Nephron (organoid): ENCODE measurements at regions not wholly inside any gene's neighbourhood (a gene's known extent, or its start where the extent isn't known, plus 50 kb on each side); places are given as distances from the start of the nearest gene placed in this dataset.

ENCODE experiments used
- H3K27ac Mint-ChIP-seq, 3 experiments: 2 replicates each; pipeline ENCODE4 v1.8.0; 2020; ENCODE audit warnings: mixed read lengths in 3 of 3, mild to moderate bottlenecking in 2 of 3, moderate library complexity in 1 of 3
- H3K27me3 Mint-ChIP-seq: 2 replicates; pipeline ENCODE4 v1.8.0; 2021; ENCODE audit warnings: low read depth, mild to moderate bottlenecking, moderate library complexity, mixed read lengths
- H3K36me3 Mint-ChIP-seq: 2 replicates; pipeline ENCODE4 v1.8.0; 2020; ENCODE audit warnings: low read depth, mixed read lengths
- H3K4me1 Mint-ChIP-seq: 2 replicates; pipeline ENCODE4 v1.8.0; 2020; ENCODE audit warnings: mixed read lengths
- H3K4me3 Mint-ChIP-seq, 3 experiments: 2 replicates each; pipeline ENCODE4 v1.8.0; 2020; ENCODE audit warnings: mild to moderate bottlenecking in 3 of 3, mixed read lengths in 3 of 3, moderate library complexity in 2 of 3
- H3K9me3 Mint-ChIP-seq: 2 replicates; pipeline ENCODE4 v1.8.0; 2020; ENCODE audit warnings: mixed read lengths
- CTCF ChIP-seq, 3 experiments: fragments of 200-600 bp; sonication (generic); IDR thresholded peaks; one replicate each; pipeline ENCODE4 v1.5.0; 2021; ENCODE audit warnings: antibody characterized with exemption in 3 of 3; ENCODE audit not compliant: unreplicated experiment in 3 of 3

GRCh38 chr12:13857750-13858149, 123.7 kb downstream of the GRIN2B start:
- H3K4me1 Mint-ChIP-seq = no peaks in the 10 kb centered on the region
- no peaks in the 10 kb centered on the region for H3K36me3 Mint-ChIP-seq
- no peak overlapping the region for H3K27ac Mint-ChIP-seq
- no peak overlapping the region for H3K4me3 Mint-ChIP-seq
- peaks cover 3% of the 10 kb centered on the region for H3K27me3 Mint-ChIP-seq
- TF ChIP-seq CTCF (IDR thresholded peaks at IDR 0.05; ENCODE audit: unreplicated experiment in 3 of 3) = no peak
- H3K9me3 Mint-ChIP-seq = no peaks in the 10 kb centered on the region

- Mint-ChIP-seq H3K27ac (no peak overlapping the region), H3K4me3 (no peak overlapping the region), H3K9me3 (no peaks in the 10 kb centered on the region), H3K4me1 (no peaks in the 10 kb centered on the region), H3K27me3 (no peaks in the 10 kb centered on the region), H3K36me3 (no peaks in the 10 kb centered on the region)
- no peak for TF ChIP-seq CTCF (IDR thresholded peaks at IDR 0.05; ENCODE audit: unreplicated experiment in 3 of 3)
These were observed 127.9 kb downstream of the GRIN2B start for GRCh38 chr12:13853471-13853870.

GRCh38 chr12:13851828-13852227, 129.6 kb downstream of the GRIN2B start:
- no peak for TF ChIP-seq CTCF (IDR thresholded peaks at IDR 0.05; ENCODE audit: unreplicated experiment in 3 of 3)
- H3K4me3 Mint-ChIP-seq = no peak overlapping the region
- H3K9me3 Mint-ChIP-seq = no peaks in the 10 kb centered on the region
- H3K27ac Mint-ChIP-seq = no peak overlapping the region
- no peaks in the 10 kb centered on the region for H3K36me3 Mint-ChIP-seq
- no peaks in the 10 kb centered on the region for H3K4me1 Mint-ChIP-seq
- peaks cover 3% of the 10 kb centered on the region for H3K27me3 Mint-ChIP-seq

- no peaks in the 10 kb centered on the region for H3K9me3 Mint-ChIP-seq
- H3K27me3 Mint-ChIP-seq = peaks cover 3% of the 10 kb centered on the region
- no peaks in the 10 kb centered on the region for H3K4me1 Mint-ChIP-seq
- H3K36me3 Mint-ChIP-seq = no peaks in the 10 kb centered on the region
- no peak overlapping the region for H3K27ac Mint-ChIP-seq
- no peak for TF ChIP-seq CTCF (IDR thresholded peaks at IDR 0.05; ENCODE audit: unreplicated experiment in 3 of 3)
- H3K4me3 Mint-ChIP-seq = no peak overlapping the region
These were observed 131.9 kb downstream of the GRIN2B start for GRCh38 chr12:13849456-13849855.

- TF ChIP-seq CTCF (IDR thresholded peaks at IDR 0.05; ENCODE audit: unreplicated experiment in 3 of 3) = no peak
- H3K4me3 Mint-ChIP-seq = no peak overlapping the region
- H3K4me1 Mint-ChIP-seq = no peaks in the 10 kb centered on the region
- no peaks in the 10 kb centered on the region for H3K36me3 Mint-ChIP-seq
- H3K27me3 Mint-ChIP-seq = peaks cover 3% of the 10 kb centered on the region
- no peak overlapping the region for H3K27ac Mint-ChIP-seq
- no peaks in the 10 kb centered on the region for H3K9me3 Mint-ChIP-seq
These were observed 137.6 kb downstream of the GRIN2B start for GRCh38 chr12:13843841-13844240.

- Mint-ChIP-seq H3K4me1 (no peaks in the 10 kb centered on the region), H3K9me3 (no peaks in the 10 kb centered on the region), H3K27me3 (no peaks in the 10 kb centered on the region), H3K27ac (no peak overlapping the region), H3K4me3 (no peak overlapping the region), H3K36me3 (no peaks in the 10 kb centered on the region)
- TF ChIP-seq CTCF (IDR thresholded peaks at IDR 0.05; ENCODE audit: unreplicated experiment in 3 of 3) = no peak
These were observed 140.0 kb downstream of the GRIN2B start for GRCh38 chr12:13841358-13841757.
